RKO (cell line): ENCODE measurements at regions not wholly inside any gene's neighbourhood (a gene's known extent, or its start where the extent isn't known, plus 50 kb on each side); places are given as distances from the start of the nearest gene placed in this dataset.
A peak's percentile ranks its signal among the peaks of the same experiment; 100 is the strongest.

Source experiments
- DNase-seq: peaks from one replicate; pipeline ENCODE4 v3.0.0-alpha.2; 2016; ENCODE audit warnings: low spot score

GRCh38 chr15:52876991-52877663 lies 87.0 kb upstream of the ONECUT1 start:
- no peak for DNase-seq

DNA sequence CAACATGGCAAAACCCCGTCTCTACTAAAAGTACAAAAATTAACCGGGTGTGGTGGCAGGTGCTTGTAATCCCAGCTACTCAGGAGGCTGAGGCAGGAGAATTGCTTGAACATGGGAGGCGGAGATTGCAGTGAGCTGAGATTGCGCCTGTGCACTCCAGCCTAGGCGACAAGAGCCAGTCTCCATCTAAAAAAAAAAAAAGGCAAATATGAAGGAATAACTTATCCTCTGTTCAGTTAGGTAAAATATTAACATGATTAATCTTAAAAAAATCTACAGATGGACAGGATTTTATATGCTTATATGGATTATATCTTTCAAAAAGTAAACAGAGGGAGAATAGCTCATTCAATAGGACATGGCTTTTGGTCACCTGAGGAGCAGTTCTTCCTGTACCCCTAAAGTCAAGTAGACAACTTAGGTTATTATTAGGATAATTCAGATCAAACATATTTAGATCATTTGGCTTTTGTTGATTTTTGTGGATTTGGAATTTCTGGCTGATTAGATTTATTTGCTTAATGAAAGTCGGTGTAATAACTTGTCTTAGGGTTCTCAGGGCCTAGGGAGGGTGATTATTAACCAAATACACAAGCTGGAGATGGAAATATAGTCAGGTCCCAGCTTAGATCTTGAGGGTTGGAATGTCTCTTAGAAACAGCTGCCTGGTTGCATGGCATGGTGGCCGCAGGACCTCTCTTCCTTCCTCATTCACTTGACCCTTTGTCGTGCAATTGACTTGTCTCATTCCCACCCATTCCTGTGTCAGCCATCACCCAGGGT lies 82.1 kb upstream of the ONECUT1 start:
- no peak for DNase-seq

- DNase-seq, result peak; percentile 30
Observed at GRCh38 chr15:52870015-52870414, 79.9 kb upstream of the ONECUT1 start.

- DNase-seq, result no peak
Observed at GRCh38 chr15:52866698-52867097, 76.6 kb upstream of the ONECUT1 start.

GRCh38 chr15:52862677-52863076 lies 72.5 kb upstream of the ONECUT1 start:
- DNase-seq, result no peak

GRCh38 chr15:52858782-52859176 lies 68.6 kb upstream of the ONECUT1 start:
- DNase-seq, result no peak

- no peak for DNase-seq
Observed at GRCh38 chr15:52857937-52858781, 68.0 kb upstream of the ONECUT1 start.

DNA sequence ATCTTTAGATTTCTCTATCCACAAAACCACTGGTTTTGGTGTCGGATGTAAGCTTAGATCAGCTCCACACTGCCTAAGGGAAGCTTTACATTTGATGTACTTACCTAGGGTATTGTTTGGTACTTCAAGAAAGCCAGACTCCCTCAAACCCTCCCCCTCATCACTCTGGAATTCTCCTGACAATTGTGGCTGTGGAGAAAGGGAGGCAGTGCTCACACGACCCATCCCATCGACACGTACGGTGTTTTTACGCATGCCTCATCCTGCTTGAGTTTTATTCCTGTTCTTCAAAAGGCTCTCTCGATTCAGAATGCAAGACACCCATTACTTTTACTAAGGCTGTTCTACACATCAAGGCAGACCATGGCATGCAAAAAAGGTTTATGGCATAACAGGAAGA lies 67.3 kb upstream of the ONECUT1 start:
- DNase-seq, result no peak

- DNase-seq, result no peak
Observed at GRCh38 chr15:52856286-52856685, 66.2 kb upstream of the ONECUT1 start.

- peak; percentile 1 for DNase-seq
Observed at GRCh38 chr15:52855157-52855556, 65.0 kb upstream of the ONECUT1 start.

DNA sequence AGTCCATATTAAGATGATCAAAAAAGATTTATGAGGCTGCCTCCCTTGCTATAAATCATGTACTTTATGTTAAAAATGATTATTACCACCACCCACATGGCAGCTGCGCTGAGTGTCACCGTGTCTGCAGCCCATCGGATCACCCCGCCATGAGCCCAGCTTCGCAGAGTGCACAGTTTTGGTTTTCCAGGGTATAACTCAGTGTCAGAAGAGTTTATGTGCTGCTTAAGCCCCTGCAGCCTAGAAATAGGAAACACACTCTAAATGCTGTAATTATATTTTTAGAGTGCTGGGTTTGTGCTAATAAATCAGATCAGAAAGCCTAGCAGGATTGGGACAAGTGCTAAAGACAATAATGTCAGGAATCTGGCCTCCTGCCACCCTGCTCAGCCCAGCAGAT lies 54.7 kb upstream of the ONECUT1 start:
- DNase-seq, result no peak
